Neural crest cell (in vitro differentiated cells): ENCODE measurements at regions not wholly inside any gene's neighbourhood (a gene's known extent, or its start where the extent isn't known, plus 50 kb on each side); places are given as distances from the start of the nearest gene placed in this dataset.

Source experiments
- DNase-seq: peaks from one replicate; pipeline ENCODE4 v3.0.0; 2021; ENCODE audit warnings: low read depth, mixed read lengths, low spot score
- H3K27ac Mint-ChIP-seq: one replicate; pipeline ENCODE4 v1.8.0; 2021; ENCODE audit warnings: mild to moderate bottlenecking, mixed read lengths; ENCODE audit not compliant: unreplicated experiment
- H3K27me3 Mint-ChIP-seq: 2 replicates; pipeline ENCODE4 v1.8.0; 2021; ENCODE audit warnings: low read depth, mild to moderate bottlenecking, mixed read lengths
- H3K36me3 Mint-ChIP-seq: 2 replicates; pipeline ENCODE4 v1.8.0; 2021; ENCODE audit warnings: low read depth, mild to moderate bottlenecking, mixed read lengths
- H3K4me1 Mint-ChIP-seq: 2 replicates; pipeline ENCODE4 v1.8.0; 2021; ENCODE audit warnings: mixed read lengths
- H3K4me3 Mint-ChIP-seq: one replicate; pipeline ENCODE4 v1.8.0; 2021; ENCODE audit warnings: mild to moderate bottlenecking, mixed read lengths
- H3K9me3 Mint-ChIP-seq: 2 replicates; pipeline ENCODE4 v1.8.0; 2021; ENCODE audit warnings: mixed read lengths
- TF ChIP-seq, protein P1 (sequence below): fragments of 200-600 bp; sonication (generic); conservative IDR thresholded peaks from 2 replicates; pipeline ENCODE4 v1.5.0; 2021; ENCODE audit warnings: antibody characterized with exemption, mild to moderate bottlenecking

DNA sequence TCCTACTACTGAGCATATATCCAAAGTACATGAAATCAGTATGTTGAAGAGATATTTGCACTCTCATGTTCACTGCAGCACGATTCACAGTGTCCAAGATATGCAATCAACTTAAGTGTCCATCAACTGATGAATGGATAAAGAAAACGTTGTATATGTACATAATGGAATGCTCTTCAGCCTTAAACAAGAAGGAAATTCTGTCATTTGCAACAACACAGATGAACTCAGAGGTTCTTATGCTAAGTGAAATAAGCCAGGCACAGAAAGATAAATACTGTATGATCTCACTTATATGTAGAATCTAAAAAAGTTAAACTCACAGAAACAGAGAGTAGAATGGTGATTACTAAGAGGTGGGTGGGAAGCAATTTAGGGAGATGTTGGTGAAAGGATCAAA, 149.2 kb downstream of the EVA1A start:
- DNase-seq, result no peak
- TF ChIP-seq, protein P1, sequence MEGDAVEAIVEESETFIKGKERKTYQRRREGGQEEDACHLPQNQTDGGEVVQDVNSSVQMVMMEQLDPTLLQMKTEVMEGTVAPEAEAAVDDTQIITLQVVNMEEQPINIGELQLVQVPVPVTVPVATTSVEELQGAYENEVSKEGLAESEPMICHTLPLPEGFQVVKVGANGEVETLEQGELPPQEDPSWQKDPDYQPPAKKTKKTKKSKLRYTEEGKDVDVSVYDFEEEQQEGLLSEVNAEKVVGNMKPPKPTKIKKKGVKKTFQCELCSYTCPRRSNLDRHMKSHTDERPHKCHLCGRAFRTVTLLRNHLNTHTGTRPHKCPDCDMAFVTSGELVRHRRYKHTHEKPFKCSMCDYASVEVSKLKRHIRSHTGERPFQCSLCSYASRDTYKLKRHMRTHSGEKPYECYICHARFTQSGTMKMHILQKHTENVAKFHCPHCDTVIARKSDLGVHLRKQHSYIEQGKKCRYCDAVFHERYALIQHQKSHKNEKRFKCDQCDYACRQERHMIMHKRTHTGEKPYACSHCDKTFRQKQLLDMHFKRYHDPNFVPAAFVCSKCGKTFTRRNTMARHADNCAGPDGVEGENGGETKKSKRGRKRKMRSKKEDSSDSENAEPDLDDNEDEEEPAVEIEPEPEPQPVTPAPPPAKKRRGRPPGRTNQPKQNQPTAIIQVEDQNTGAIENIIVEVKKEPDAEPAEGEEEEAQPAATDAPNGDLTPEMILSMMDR, result no peak
- H3K4me1 Mint-ChIP-seq, result peaks cover 11% of the 10 kb centered on the region
- no peaks in the 10 kb centered on the region for H3K27me3 Mint-ChIP-seq
- peaks cover 7% of the 10 kb centered on the region for H3K36me3 Mint-ChIP-seq
- no peak overlapping the region for H3K27ac Mint-ChIP-seq
- H3K9me3 Mint-ChIP-seq, result peaks cover 3% of the 10 kb centered on the region
- no peak overlapping the region for H3K4me3 Mint-ChIP-seq

DNA sequence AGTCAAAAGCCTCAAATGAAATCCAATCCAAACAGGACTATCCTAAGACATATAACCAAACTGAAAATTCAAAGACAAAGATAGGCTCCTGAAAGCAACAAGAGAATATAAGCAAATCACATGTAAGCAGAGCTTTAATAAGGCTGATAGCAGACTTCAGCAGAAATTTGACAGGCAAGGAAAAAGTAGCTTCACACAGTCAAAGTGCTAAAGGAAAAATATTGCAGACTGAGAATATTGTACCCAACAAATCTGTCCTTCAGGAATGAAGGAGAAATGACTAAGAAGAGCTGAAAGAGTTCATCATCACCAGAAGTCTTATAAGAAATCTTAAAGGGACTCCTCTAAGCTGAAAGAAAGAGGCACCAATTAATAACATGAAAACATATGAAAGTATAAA, 150.0 kb downstream of the EVA1A start:
- Mint-ChIP-seq H3K4me3 (no peak overlapping the region), H3K9me3 (peaks cover 3% of the 10 kb centered on the region), H3K36me3 (peaks cover 7% of the 10 kb centered on the region), H3K27ac (no peak overlapping the region), H3K4me1 (peaks cover 15% of the 10 kb centered on the region), H3K27me3 (no peaks in the 10 kb centered on the region)
- DNase-seq, result no peak
- TF ChIP-seq, protein P1, result no peak

DNA sequence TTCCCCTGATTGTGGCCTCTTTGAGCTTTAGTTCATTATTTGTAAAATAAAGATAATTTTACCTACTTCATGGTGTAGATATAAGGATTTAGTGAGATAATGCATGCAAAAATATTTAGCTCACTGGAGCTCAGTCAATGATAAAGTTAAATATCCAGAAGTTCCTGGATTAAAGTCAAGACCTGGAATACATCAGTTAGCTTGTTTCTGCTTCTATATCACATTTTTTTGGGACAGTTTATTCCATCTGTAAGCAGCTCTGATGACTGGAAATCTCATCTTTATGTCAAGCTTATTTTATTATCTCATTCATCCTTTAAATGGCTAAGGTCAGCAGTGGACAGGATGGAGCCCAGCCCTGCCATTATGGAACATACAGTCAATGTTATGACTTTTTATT, 152.0 kb downstream of the EVA1A start:
- H3K9me3 Mint-ChIP-seq, result peaks cover 3% of the 10 kb centered on the region
- peaks cover 31% of the 10 kb centered on the region for H3K4me1 Mint-ChIP-seq
- TF ChIP-seq, protein P1, result no peak
- H3K27ac Mint-ChIP-seq, result no peak overlapping the region
- no peak overlapping the region for H3K4me3 Mint-ChIP-seq
- peaks cover 7% of the 10 kb centered on the region for H3K36me3 Mint-ChIP-seq
- H3K27me3 Mint-ChIP-seq, result peaks cover 5% of the 10 kb centered on the region
- DNase-seq, result no peak

DNA sequence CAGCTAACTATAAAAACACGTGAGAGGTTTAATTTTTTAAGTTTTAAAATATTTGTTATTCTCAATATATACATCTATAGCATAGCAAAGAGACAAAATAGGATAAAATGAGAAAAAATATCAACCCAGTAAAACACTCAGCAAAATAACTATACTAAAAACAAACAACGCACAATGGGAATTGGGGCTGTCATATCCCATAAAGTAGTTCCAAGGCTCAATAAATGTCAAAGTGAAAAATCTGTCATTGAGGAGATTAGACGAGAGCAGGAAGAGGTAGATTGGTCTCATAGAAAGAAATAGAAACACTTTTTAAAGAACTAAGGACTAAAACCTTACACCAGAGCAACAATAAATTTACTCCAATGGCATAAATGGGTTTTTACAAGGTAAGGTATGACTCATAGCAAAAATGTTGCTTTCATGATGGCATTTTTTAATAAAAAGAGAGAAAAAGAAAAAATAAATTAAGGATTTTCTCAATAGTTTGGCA, 153.7 kb downstream of the EVA1A start:
- Mint-ChIP-seq H3K4me3 (no peak overlapping the region), H3K36me3 (peaks cover 7% of the 10 kb centered on the region), H3K9me3 (peaks cover 3% of the 10 kb centered on the region), H3K27ac (no peak overlapping the region), H3K27me3 (peaks cover 10% of the 10 kb centered on the region), H3K4me1 (peaks cover 32% of the 10 kb centered on the region)
- DNase-seq, result no peak
- TF ChIP-seq, protein P1, result no peak

DNA sequence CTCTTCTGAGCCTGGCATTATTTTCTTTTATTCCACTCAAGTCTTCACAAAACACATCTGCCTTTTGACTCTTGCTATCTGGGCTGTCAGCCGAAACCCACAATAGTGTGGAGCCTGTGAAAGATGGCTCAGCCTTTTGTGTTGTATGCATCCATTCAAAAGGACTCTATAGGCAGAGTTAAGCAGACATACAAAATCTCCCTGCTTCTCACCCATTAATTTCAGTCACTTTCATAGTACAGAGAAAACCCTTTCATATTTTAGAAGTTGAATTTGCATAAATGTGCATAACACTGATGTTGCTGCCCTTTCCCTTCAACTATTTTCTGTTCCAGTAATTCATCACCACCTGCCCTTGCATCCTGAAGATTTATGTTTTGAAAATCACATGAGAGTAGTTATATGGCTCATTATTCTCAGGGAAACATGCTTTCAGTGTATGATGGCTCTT, 154.6 kb downstream of the EVA1A start:
- Mint-ChIP-seq H3K4me3 (peak overlapping the region; percentile 13), H3K4me1 (peaks cover 32% of the 10 kb centered on the region), H3K27me3 (peaks cover 10% of the 10 kb centered on the region), H3K27ac (peak overlapping the region; percentile 21), H3K9me3 (peaks cover 3% of the 10 kb centered on the region), H3K36me3 (peaks cover 7% of the 10 kb centered on the region)
- no peak for DNase-seq
- TF ChIP-seq, protein P1, result no peak
